OCI-LY7 (cell line): ENCODE measurements at regions not wholly inside any gene's neighbourhood (a gene's known extent, or its start where the extent isn't known, plus 50 kb on each side); places are given as distances from the start of the nearest gene placed in this dataset.
"Not testable (repeated sequence)": the region's sequence is repeated elsewhere in the genome, so short reads cannot be mapped to it uniquely, and the experiment has no call there.

Experiments used
- CTCF ChIP-seq: fragments of 200-600 bp; sonication (generic); conservative IDR thresholded peaks from 2 replicates; pipeline ENCODE4 v1.5.1; 2014; ENCODE audit warnings: mild to moderate bottlenecking, antibody characterized with exemption, low read length, moderate library complexity, mixed read lengths
- EZH2phosphoT487 ChIP-seq: fragments of 200-600 bp; sonication (generic); IDR thresholded peaks from 2 replicates; pipeline ENCODE4 v1.6.1; 2018; ENCODE audit warnings: low read depth, borderline replicate concordance, mild to moderate bottlenecking, mixed run types, antibody characterized with exemption, low read length, moderate library complexity, mixed read lengths

- not testable (repeated sequence) for TF ChIP-seq CTCF, EZH2phosphoT487
Observed at GRCh38 chr14:106022648-106023047, 496.3 kb downstream of the TMEM121 start.
